ENCODE measurements at regions not wholly inside any gene's neighbourhood (a gene's known extent, or its start where the extent isn't known, plus 50 kb on each side); places are given as distances from the start of the nearest gene placed in this dataset.

DNA sequence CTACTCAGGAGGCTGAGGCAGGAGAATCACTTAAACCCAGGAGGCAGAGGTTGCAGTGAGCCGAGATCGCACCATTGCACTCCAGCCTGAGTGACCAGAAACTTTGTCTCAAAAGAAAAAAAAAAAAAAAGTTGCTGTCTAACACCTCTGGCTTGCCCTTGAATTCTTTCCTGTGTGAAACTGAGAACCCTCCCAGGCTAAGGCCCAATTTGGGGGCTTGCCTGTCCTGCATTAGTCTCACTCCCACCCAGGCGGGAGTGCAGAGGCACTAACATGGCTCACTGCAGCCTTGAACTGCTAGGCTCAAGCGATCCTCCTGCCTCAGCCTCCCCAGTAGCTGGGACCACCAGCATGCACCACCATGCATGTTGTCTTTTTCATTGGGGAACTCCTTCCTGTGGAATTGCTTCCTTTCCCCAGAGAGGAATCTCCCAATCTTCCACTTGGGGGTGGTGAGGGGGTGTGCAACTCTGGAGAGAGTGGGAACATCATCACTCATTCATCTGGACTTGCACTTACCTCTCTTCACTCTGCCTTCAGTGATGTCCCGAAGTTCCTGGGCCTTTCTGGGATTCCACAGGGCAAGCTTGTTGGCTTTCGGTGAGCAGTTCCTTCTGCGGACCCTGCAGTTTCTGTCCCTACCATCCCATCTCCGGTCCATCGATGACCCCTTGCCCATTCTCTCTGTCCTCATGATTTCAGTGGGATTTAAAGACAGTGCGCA is 62.1 kb upstream of the CREB3L1 start:
- TF ChIP-seq, protein P1, sequence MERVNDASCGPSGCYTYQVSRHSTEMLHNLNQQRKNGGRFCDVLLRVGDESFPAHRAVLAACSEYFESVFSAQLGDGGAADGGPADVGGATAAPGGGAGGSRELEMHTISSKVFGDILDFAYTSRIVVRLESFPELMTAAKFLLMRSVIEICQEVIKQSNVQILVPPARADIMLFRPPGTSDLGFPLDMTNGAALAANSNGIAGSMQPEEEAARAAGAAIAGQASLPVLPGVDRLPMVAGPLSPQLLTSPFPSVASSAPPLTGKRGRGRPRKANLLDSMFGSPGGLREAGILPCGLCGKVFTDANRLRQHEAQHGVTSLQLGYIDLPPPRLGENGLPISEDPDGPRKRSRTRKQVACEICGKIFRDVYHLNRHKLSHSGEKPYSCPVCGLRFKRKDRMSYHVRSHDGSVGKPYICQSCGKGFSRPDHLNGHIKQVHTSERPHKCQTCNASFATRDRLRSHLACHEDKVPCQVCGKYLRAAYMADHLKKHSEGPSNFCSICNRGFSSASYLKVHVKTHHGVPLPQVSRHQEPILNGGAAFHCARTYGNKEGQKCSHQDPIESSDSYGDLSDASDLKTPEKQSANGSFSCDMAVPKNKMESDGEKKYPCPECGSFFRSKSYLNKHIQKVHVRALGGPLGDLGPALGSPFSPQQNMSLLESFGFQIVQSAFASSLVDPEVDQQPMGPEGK (CRISPR knock-in tag; IDR thresholded peaks at IDR 0.05; ENCODE audit: borderline replicate concordance) = no peak
- no peak for TF ChIP-seq ZNF8 (CRISPR knock-in tag; IDR thresholded peaks at IDR 0.05)

All from SK-N-SH treated with all-trans-retinoic acid at 6 μM for 48 hours (cell line).